Colonic mucosa (tissue), 4 donors: ENCODE measurements at regions not wholly inside any gene's neighbourhood (a gene's known extent, or its start where the extent isn't known, plus 50 kb on each side); places are given as distances from the start of the nearest gene placed in this dataset.
"Not testable (repeated sequence)": the region's sequence is repeated elsewhere in the genome, so short reads cannot be mapped to it uniquely, and the experiment has no call there.

ENCODE experiments used
- DNase-seq: peaks from one replicate; pipeline ENCODE4 v3.0.0-alpha.2; 2020
- H3K27ac ChIP-seq: fragments of 200-600 bp; one replicate; pipeline ENCODE4 v1.8.0; 2021
- H3K27me3 ChIP-seq: fragments of 200-600 bp; one replicate; pipeline ENCODE4 v1.8.0; 2021
- H3K36me3 ChIP-seq: fragments of 200-600 bp; one replicate; pipeline ENCODE4 v1.8.0; 2021
- H3K4me1 ChIP-seq: fragments of 200-600 bp; one replicate; pipeline ENCODE4 v1.8.0; 2021; ENCODE audit warnings: mild to moderate bottlenecking
- H3K4me3 ChIP-seq: fragments of 200-600 bp; one replicate; pipeline ENCODE4 v1.8.0; 2021
- H3K9ac ChIP-seq, 2 donors: one replicate each; pipeline ENCODE4 v1.7.0; 2013; ENCODE audit warnings: control low read depth in 2 of 2, low read depth in 2 of 2, low read length in 2 of 2
- H3K9me3 ChIP-seq: fragments of 200-600 bp; one replicate; pipeline ENCODE4 v1.8.0; 2021
- intact Hi-C: fragments of 100-400 bp; cut with DNase I; formaldehyde crosslinking; loops from one replicate; pipeline ENCODE4 v1.14.1; 2022
- TF ChIP-seq, protein P1 (sequence below): fragments of 200-600 bp; IDR thresholded peaks from one replicate; pipeline ENCODE4 v1.8.0; 2022; ENCODE audit warnings: antibody characterized with exemption, mild to moderate bottlenecking
- donor health status: healthy.
- donor health status: DM: no; HTN: no; CAD: no.
- donor health status: DM: no; HTN: no; CAD: no.

DNA sequence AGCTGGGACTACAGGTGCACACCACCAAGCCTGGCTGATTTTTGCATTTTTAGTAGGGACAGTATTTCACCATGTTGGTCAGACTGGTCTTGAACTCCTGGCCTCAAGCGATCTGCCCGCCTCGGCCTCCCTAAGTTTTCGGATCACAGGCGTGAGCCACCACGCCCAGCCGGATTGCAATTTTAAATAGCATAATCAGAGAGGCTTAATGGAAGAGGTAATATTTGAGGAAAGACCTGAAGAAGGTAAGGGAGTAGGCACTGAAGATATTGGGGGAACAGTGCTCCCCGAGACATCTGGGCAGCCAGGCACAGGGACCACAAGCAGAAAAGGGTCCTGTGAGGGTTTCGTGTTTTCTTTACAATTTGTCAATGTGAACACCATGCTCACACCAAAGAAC is 61.4 kb upstream of the USP6NL start:
- intact Hi-C loops: no loop called here
- Histone ChIP-seq H3K27ac (no peak overlapping the region), H3K36me3 (no peaks in the 10 kb centered on the region), H3K9ac (no peak overlapping the region), H3K27me3 (no peaks in the 10 kb centered on the region), H3K9me3 (no peaks in the 10 kb centered on the region), H3K4me3 (no peak overlapping the region), H3K4me1 (no peaks in the 10 kb centered on the region)
- no peak for DNase-seq
- TF ChIP-seq, protein P1, sequence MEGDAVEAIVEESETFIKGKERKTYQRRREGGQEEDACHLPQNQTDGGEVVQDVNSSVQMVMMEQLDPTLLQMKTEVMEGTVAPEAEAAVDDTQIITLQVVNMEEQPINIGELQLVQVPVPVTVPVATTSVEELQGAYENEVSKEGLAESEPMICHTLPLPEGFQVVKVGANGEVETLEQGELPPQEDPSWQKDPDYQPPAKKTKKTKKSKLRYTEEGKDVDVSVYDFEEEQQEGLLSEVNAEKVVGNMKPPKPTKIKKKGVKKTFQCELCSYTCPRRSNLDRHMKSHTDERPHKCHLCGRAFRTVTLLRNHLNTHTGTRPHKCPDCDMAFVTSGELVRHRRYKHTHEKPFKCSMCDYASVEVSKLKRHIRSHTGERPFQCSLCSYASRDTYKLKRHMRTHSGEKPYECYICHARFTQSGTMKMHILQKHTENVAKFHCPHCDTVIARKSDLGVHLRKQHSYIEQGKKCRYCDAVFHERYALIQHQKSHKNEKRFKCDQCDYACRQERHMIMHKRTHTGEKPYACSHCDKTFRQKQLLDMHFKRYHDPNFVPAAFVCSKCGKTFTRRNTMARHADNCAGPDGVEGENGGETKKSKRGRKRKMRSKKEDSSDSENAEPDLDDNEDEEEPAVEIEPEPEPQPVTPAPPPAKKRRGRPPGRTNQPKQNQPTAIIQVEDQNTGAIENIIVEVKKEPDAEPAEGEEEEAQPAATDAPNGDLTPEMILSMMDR: no peak

DNA sequence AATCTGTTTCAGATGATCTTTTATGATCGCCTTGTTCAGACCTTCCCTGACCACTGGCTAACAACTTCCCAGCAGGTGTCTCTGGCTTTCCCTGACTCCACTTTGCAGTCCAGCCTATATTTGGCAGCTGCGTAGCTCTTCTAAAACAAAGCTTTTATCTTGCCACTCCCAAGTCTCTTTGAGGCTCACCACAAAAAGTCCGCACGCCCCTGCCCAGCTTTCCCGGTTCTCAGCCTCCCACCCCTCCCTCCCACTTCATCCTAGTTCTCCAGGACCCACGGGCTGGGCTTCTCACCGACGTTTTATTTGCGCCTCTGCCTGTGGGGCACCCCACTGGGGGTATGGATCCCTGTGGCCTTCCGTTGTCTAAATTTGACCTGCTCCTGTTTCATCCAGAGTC is 58.9 kb upstream of the USP6NL start:
- DNase-seq: no peak
- Histone ChIP-seq H3K36me3 (no peaks in the 10 kb centered on the region), H3K4me1 (no peaks in the 10 kb centered on the region), H3K9ac (no peak overlapping the region), H3K27ac (no peak overlapping the region), H3K9me3 (no peaks in the 10 kb centered on the region), H3K27me3 (no peaks in the 10 kb centered on the region), H3K4me3 (no peak overlapping the region)
- intact Hi-C loops: no loop called here
- TF ChIP-seq, protein P1: no peak

DNA sequence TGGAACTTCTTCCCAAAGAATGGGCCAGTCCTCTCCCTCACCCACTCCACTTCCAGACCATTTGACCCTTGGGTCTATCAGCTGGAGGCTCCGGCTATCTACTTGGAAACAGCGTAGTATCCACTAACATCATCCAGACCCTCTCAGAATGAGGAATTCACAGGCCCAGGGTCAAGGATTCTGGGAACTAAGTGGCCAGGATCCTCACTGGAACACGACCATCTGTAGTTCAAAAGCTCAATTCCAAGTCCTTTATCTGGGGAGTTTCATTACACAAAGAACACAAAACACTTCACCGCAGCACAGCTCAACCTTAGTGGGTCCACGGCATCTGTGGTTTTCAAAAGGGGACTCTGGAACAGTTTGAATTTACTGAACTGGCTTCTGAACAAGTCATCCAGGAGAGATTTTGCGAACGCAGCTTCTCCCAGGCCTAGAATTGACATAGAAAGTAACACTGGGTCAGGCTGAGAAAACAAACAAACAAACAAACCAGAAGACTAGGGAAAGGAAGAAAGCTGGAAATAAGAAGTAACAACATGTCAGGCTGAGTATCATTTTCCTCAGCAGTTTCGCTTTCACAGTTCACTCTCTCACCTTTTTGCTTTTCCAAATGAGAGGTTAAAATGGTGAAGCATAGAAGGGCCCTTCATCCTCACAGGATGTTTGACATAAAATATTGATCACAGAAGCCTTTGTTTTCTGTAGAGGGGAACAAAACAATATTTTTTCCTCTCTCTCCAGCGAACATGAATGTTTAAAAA is 57.6 kb upstream of the USP6NL start:
- Histone ChIP-seq H3K36me3 (no peaks in the 10 kb centered on the region), H3K4me3 (no peak overlapping the region), H3K9ac (no peak overlapping the region), H3K4me1 (no peaks in the 10 kb centered on the region), H3K27me3 (no peaks in the 10 kb centered on the region), H3K27ac (no peak overlapping the region), H3K9me3 (no peaks in the 10 kb centered on the region)
- TF ChIP-seq, protein P1: no peak
- no peak for DNase-seq
- intact Hi-C loops: no loop called here

DNA sequence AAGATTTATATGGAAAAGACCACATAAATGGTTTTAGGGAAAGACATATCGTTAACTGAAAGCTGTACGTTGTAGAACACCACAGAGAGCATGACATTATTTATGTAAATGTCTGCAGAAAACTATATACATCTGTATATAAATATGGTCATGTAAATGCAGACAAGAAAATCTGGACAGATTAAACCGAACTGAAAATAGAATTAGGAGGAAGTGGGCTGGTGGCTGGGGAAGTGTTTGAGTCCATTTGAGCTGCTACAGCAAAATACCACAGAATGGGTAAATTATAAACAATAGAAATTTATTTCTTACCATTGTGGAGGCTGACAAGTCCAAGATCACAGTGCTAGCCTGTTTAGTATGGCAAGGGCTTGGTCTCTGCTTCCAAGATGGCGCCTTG is 56.3 kb upstream of the USP6NL start:
- Histone ChIP-seq H3K9ac (no peak overlapping the region), H3K27me3 (no peaks in the 10 kb centered on the region), H3K4me1 (no peaks in the 10 kb centered on the region), H3K36me3 (no peaks in the 10 kb centered on the region), H3K9me3 (no peaks in the 10 kb centered on the region), H3K27ac (no peak overlapping the region), H3K4me3 (no peak overlapping the region)
- intact Hi-C loops: no loop called here
- no peak for DNase-seq
- TF ChIP-seq, protein P1: no peak

DNA sequence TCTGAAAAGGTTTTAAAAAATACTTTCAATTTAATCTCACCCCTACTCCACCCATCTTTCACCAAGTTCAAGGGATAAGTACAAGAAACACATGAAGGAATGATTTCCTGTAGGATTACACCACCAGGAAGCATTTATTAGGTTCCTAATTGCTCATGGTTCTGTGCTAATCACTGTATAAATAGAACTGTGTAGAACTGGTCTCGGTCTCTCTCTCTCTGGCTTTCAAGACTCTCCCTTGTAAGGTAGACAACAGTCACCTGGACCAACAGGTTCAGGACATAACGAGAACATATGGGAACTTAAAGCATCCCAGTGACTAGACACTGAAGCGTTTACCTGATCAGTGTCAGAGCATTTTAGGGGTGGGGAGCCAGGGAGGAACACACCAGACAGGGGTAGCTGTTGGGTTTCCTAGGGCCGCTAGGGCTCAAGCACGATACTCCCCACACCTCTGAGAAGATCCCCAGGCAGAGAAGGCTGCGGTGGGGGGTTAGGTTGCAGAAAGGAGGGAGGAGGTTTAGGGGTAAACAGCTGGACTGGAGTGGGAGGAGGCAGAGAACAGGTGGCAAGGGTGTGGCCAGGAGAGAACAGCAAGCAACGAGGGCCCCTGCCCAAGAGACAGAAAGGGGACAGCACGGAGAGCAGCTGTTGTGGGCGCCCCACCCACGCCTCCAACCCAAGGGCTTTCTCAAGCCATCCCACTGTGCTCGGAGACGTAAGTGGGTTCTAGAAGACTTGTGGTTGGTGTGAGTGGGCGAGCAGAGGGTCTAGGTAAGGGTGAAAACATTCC is 52.5 kb upstream of the USP6NL start:
- Histone ChIP-seq H3K4me1 (no peaks in the 10 kb centered on the region), H3K27me3 (no peaks in the 10 kb centered on the region), H3K36me3 (no peaks in the 10 kb centered on the region), H3K4me3 (no peak overlapping the region), H3K9me3 (no peaks in the 10 kb centered on the region), H3K27ac (no peak overlapping the region), H3K9ac (no peak overlapping the region)
- intact Hi-C loops: no loop called here
- TF ChIP-seq, protein P1: no peak
- DNase-seq: peak; percentile 52

DNA sequence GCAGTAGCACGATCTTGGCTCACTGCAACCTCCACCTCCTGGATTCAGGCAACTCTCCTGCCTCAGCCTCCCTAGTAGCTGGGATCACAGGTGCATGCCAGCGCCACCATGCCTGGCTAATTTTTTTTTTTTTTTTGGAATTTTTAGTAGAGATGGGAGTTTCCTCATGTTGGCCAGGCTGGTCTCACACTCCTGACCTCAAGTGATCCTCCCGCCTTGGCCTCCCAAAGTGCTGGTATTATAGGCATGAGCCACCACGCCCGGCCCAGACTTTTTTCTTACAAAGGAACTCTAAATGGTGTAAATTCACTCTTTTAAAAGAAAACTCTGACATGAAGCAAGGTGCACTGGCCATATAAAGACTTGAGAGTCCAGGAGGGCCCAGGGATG is 51.7 kb upstream of the USP6NL start:
- H3K9me3 ChIP-seq, H3K27ac ChIP-seq, H3K27me3 ChIP-seq, H3K36me3 ChIP-seq, H3K4me1 ChIP-seq, DNase-seq, H3K9ac ChIP-seq, intact Hi-C loops, H3K4me3 ChIP-seq: not testable (repeated sequence)
